ENCODE measurements at regions not wholly inside any gene's neighbourhood (a gene's known extent, or its start where the extent isn't known, plus 50 kb on each side); places are given as distances from the start of the nearest gene placed in this dataset.

GRCh38 chr4:54418468-54418867 is 189.4 kb downstream of the PDGFRA start:
- no peak for TF ChIP-seq CTCF (IDR thresholded peaks at IDR 0.05; ENCODE audit: low read depth, low read length)
- DNase-seq (ENCODE audit: low read depth, low spot score): no peak
- H3K9me3 ChIP-seq (ENCODE audit: control insufficient read depth, insufficient read depth, low read length): no peaks in the 10 kb centered on the region
- ChIA-PET POLR2A (no interaction called here), CTCF (interaction anchor here (0.7 kb wide), 1 partner anchor 38 kb away, joined by 5 read pairs; no protein-coding TSS in a partner anchor)
- no peaks in the 10 kb centered on the region for H3K27me3 ChIP-seq (ENCODE audit: control insufficient read depth, insufficient read depth, low read length)
- H3K4me3 ChIP-seq (ENCODE audit: low read depth, low read length): no peak overlapping the region
- H3K27ac ChIP-seq (ENCODE audit: low read depth, low read length): no peak overlapping the region

- Histone ChIP-seq H3K27ac (ENCODE audit: low read depth, low read length) (no peak overlapping the region), H3K27me3 (ENCODE audit: control insufficient read depth, insufficient read depth, low read length) (peaks cover 7% of the 10 kb centered on the region), H3K9me3 (ENCODE audit: control insufficient read depth, insufficient read depth, low read length) (no peaks in the 10 kb centered on the region), H3K4me3 (ENCODE audit: low read depth, low read length) (no peak overlapping the region)
- TF ChIP-seq CTCF (IDR thresholded peaks at IDR 0.05; ENCODE audit: low read depth, low read length): no peak
- no peak for DNase-seq (ENCODE audit: low read depth, low spot score)
- ChIA-PET POLR2A (no interaction called here), CTCF (no interaction called here)
These were observed 194.0 kb downstream of the PDGFRA start for GRCh38 chr4:54423066-54423465.

GRCh38 chr4:54427826-54428225 is 198.7 kb downstream of the PDGFRA start:
- no peak overlapping the region for H3K4me3 ChIP-seq (ENCODE audit: low read depth, low read length)
- H3K27ac ChIP-seq (ENCODE audit: low read depth, low read length): no peak overlapping the region
- no peak for TF ChIP-seq CTCF (IDR thresholded peaks at IDR 0.05; ENCODE audit: low read depth, low read length)
- peaks cover 10% of the 10 kb centered on the region for H3K27me3 ChIP-seq (ENCODE audit: control insufficient read depth, insufficient read depth, low read length)
- DNase-seq (ENCODE audit: low read depth, low spot score): no peak
- POLR2A ChIA-PET: no interaction called here
- H3K9me3 ChIP-seq (ENCODE audit: control insufficient read depth, insufficient read depth, low read length): no peaks in the 10 kb centered on the region
- CTCF ChIA-PET: no interaction called here

- Histone ChIP-seq H3K27ac (ENCODE audit: low read depth, low read length) (no peak overlapping the region), H3K9me3 (ENCODE audit: control insufficient read depth, insufficient read depth, low read length) (no peaks in the 10 kb centered on the region), H3K4me3 (ENCODE audit: low read depth, low read length) (no peak overlapping the region), H3K27me3 (ENCODE audit: control insufficient read depth, insufficient read depth, low read length) (peaks cover 10% of the 10 kb centered on the region)
- POLR2A ChIA-PET: no interaction called here
- CTCF ChIA-PET: no interaction called here
- no peak for DNase-seq (ENCODE audit: low read depth, low spot score)
- TF ChIP-seq CTCF (IDR thresholded peaks at IDR 0.05; ENCODE audit: low read depth, low read length): no peak
These were observed 199.8 kb downstream of the PDGFRA start for GRCh38 chr4:54428940-54429339.

GRCh38 chr4:54433686-54434085 is 204.6 kb downstream of the PDGFRA start:
- CTCF ChIA-PET: interaction anchor here (0.6 to 5.3 kb wide), 11 partner anchors 9 to 1925 kb away, joined by 3 to 49 read pairs (median 3); no protein-coding TSS in a partner anchor
- DNase-seq (ENCODE audit: low read depth, low spot score): no peak

More at GRCh38 chr4:54433686-54434085, 204.6 kb downstream of the PDGFRA start:
- no peak overlapping the region for H3K27ac ChIP-seq (ENCODE audit: low read depth, low read length)
- TF ChIP-seq CTCF (IDR thresholded peaks at IDR 0.05; ENCODE audit: low read depth, low read length): peak; percentile 65
- H3K9me3 ChIP-seq (ENCODE audit: control insufficient read depth, insufficient read depth, low read length): no peaks in the 10 kb centered on the region
- H3K4me3 ChIP-seq (ENCODE audit: low read depth, low read length): no peak overlapping the region
- H3K27me3 ChIP-seq (ENCODE audit: control insufficient read depth, insufficient read depth, low read length): no peaks in the 10 kb centered on the region
- POLR2A ChIA-PET: no interaction called here
